Gastroesophageal sphincter (tissue), 4 donors: ENCODE measurements at regions not wholly inside any gene's neighbourhood (a gene's known extent, or its start where the extent isn't known, plus 50 kb on each side); places are given as distances from the start of the nearest gene placed in this dataset.

Source experiments
- ATAC-seq: fragments of 150-250 bp; one replicate; pipeline ENCODE4 v1.9.1; 2016; ENCODE audit warnings: mild to moderate bottlenecking, moderate library complexity
- H3K27ac ChIP-seq, 4 donors: fragments of 200-600 bp; sonication (generic) in 3 of 4; 1 replicate in 3 of 4; 2 replicates in 1 of 4; pipeline ENCODE4 v1.5.1; 2016 to 2019
- H3K27me3 ChIP-seq: fragments of 200-600 bp; sonication (generic); one replicate; pipeline ENCODE4 v1.5.1; 2019
- H3K36me3 ChIP-seq, 2 donors: fragments of 200-600 bp; sonication (generic); one replicate each; pipeline ENCODE4 v1.5.1; 2019; ENCODE audit warnings: control low read depth in 1 of 2
- H3K4me1 ChIP-seq, 3 donors: fragments of 200-600 bp; sonication (generic); 1 replicate in 2 of 3; 2 replicates in 1 of 3; pipeline ENCODE4 v1.5.1; 2016 to 2019; ENCODE audit warnings: control low read depth in 2 of 3
- H3K4me3 ChIP-seq, 2 donors: fragments of 200-600 bp; sonication (generic); one replicate each; pipeline ENCODE4 v1.5.1; 2019; ENCODE audit warnings: mild to moderate bottlenecking in 1 of 2, moderate library complexity in 1 of 2
- H3K9me3 ChIP-seq, 3 donors: fragments of 200-600 bp; sonication (generic); one replicate each; pipeline ENCODE4 v1.5.1; 2017 to 2019; ENCODE audit warnings: control low read depth in 2 of 3
- CTCF ChIP-seq, 4 experiments: fragments of 200-600 bp in 2 of 4; fragments of 450-650 bp in 2 of 4; sonication (generic) in 1 of 4; IDR thresholded peaks; one replicate each; pipeline ENCODE4 v1.5.1; 2017 to 2019; ENCODE audit warnings: antibody characterized with exemption in 4 of 4, mild to moderate bottlenecking in 2 of 4, moderate library complexity in 2 of 4
- EP300 ChIP-seq: sonication (generic); formaldehyde crosslinking; IDR thresholded peaks from one replicate; pipeline ENCODE4 v1.6.1; 2017; ENCODE audit warnings: antibody characterized with exemption, mild to moderate bottlenecking
- POLR2A ChIP-seq, 2 donors: fragments of 450-650 bp; IDR thresholded peaks; one replicate each; pipeline ENCODE4 v1.6.1; 2017; ENCODE audit warnings: antibody characterized with exemption in 2 of 2, mild to moderate bottlenecking in 2 of 2, moderate library complexity in 1 of 2
- POLR2AphosphoS5 ChIP-seq: sonication (generic); formaldehyde crosslinking; IDR thresholded peaks from one replicate; pipeline ENCODE4 v1.6.1; 2017; ENCODE audit warnings: antibody characterized with exemption
- WGBS, 2 donors: methylation state at CpG; one replicate each; pipeline ENCODE4 v1.1.5; 2018; ENCODE audit warnings: low coverage in 1 of 2; 5-methylcytosine and 5-hydroxymethylcytosine counted together

DNA sequence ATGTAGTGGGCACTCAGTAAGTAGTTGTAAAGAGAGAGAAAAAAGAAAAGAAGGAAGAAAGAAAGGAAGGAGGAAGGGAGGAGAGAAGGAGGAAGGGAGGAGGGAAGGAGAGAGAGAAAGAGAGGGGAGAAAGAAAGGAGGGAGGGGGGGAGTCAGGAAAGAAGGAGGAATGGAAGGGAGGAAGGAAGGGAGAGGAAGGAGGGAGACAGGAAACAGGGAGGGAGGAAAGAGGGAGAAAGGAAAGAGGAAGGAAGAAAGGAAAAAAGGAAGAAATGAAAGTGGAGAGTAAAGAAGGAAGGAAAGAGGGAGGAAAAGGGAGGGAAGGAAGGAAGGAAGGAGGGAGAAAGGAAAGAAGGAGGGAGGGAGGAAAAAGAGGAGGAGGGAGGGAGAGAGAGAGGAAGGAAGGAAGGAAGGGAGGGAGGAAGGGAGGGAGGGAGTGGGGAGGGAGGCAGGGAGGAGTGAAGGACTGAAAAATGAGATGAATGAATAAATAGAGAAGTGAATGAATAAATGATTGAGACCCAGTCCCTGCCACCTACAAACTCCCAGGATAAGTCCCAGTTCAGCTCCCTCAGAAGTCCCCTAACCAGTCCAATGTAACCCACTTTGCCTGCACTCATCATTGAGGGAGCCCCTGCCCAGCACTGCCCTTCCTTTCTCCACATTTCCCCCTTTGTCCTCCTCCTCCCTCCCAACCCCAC, 739.0 kb upstream of the TBX3 start:
- ATAC-seq, result no peak
- H3K4me3 ChIP-seq, result no peak overlapping the region
- peaks cover 11% of the 10 kb centered on the region for H3K27me3 ChIP-seq
- H3K4me1 ChIP-seq, result no peaks in the 10 kb centered on the region
- TF ChIP-seq EP300 (no peak), POLR2AphosphoS5 (no peak), POLR2A (IDR thresholded peaks at IDR 0.05) (no peak), CTCF (IDR thresholded peaks at IDR 0.05) (no peak)
- no peaks in the 10 kb centered on the region for H3K36me3 ChIP-seq
- H3K27ac ChIP-seq, result no peak overlapping the region
- no peaks in the 10 kb centered on the region for H3K9me3 ChIP-seq

GRCh38 chr12:115421796-115422709, 738.1 kb upstream of the TBX3 start:
- Histone ChIP-seq H3K9me3 (peaks cover 0 to 2% (median 0%) of the 10 kb centered on the region in 3 donors), H3K27me3 (peaks cover 11% of the 10 kb centered on the region), H3K27ac (no peak overlapping the region), H3K4me3 (no peak overlapping the region), H3K36me3 (no peaks in the 10 kb centered on the region), H3K4me1 (no peaks in the 10 kb centered on the region)
- no peak for ATAC-seq
- TF ChIP-seq EP300 (no peak), CTCF (IDR thresholded peaks at IDR 0.05) (no peak), POLR2AphosphoS5 (no peak), POLR2A (IDR thresholded peaks at IDR 0.05) (no peak)
- 80 to 86% methylated on average over 9 of the region's 9 CpGs for WGBS, 2 donors

DNA sequence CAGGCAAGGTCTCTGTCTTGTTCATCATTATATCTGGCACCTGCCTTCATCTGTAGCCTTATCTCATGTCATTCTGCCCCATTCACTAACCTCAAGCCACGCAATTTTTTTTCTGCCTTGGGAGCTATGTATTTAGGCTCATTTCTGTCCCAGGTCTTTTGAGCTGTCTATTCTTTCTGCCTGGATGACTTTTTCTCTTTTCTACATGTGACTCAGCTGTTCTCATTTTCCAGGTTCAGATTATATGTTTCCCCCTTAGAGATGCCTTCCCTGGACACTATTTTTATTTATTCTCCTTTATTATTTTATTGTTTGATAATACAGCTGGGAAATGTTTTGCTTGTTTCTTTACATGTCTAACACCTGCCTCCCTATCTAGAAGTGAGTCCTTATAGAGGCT, 737.4 kb upstream of the TBX3 start:
- Histone ChIP-seq H3K4me3 (no peak overlapping the region), H3K9me3 (peaks cover 0 to 6% (median 0%) of the 10 kb centered on the region in 3 donors), H3K4me1 (no peaks in the 10 kb centered on the region), H3K27ac (no peak overlapping the region), H3K27me3 (peaks cover 11% of the 10 kb centered on the region), H3K36me3 (no peaks in the 10 kb centered on the region)
- no peak for ATAC-seq
- no peak for TF ChIP-seq CTCF (IDR thresholded peaks at IDR 0.05)
- no peak for TF ChIP-seq POLR2A (IDR thresholded peaks at IDR 0.05)
- no peak for TF ChIP-seq POLR2AphosphoS5
- no peak for TF ChIP-seq EP300
- WGBS, 2 donors, result 92% methylated on average over 1 of the region's 1 CpG; no CpG with 5 or more reads in 1 of the 2 donors

DNA sequence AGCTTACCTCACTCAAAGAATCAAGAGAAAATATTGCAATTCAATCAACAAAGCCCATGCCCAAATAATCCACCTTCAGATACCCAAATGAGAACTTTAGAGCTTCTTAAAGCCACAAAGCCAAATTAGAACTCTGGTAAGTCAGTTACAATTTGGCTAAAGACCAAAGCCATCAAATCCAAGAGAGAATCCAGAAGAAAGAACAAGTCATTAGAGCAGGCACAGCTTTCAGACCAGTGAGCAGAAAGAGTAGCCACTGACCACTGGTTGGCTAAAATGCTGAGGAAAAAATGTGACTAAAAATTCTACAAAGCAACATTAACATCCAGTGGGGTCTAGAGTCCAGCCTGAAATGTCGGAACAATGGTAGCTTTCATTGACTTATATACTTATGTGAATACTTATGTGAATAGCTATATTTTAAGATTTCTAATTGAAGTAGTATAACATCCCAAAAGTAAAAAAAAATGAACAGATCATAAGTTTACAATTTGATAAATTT, 735.2 kb upstream of the TBX3 start:
- TF ChIP-seq EP300 (no peak), POLR2AphosphoS5 (no peak), CTCF (IDR thresholded peaks at IDR 0.05) (no peak), POLR2A (IDR thresholded peaks at IDR 0.05) (no peak)
- ATAC-seq, result no peak
- WGBS, 2 donors, result 73 to 90% methylated on average over 1 of the region's 1 CpG
- no peak overlapping the region for H3K27ac ChIP-seq
- no peak overlapping the region for H3K4me3 ChIP-seq
- H3K9me3 ChIP-seq, result peaks cover 0 to 6% (median 0%) of the 10 kb centered on the region in 3 donors
- no peaks in the 10 kb centered on the region for H3K36me3 ChIP-seq
- H3K4me1 ChIP-seq, result no peaks in the 10 kb centered on the region
- peaks cover 11% of the 10 kb centered on the region for H3K27me3 ChIP-seq
